ENCODE measurements at regions not wholly inside any gene's neighbourhood (a gene's known extent, or its start where the extent isn't known, plus 50 kb on each side); places are given as distances from the start of the nearest gene placed in this dataset.

GRCh38 chr7:34331102-34331501 lies 326.9 kb upstream of the NPSR1 start:
- TF ChIP-seq CTCF (IDR thresholded peaks at IDR 0.05; ENCODE audit: insufficient read depth, low read length): no peak
- no peak for TF ChIP-seq POLR2AphosphoS5 (IDR thresholded peaks at IDR 0.05; ENCODE audit: low read depth)

All from HL-60 (cell line).